Amygdala (tissue), 56 donors: ENCODE measurements at regions not wholly inside any gene's neighbourhood (a gene's known extent, or its start where the extent isn't known, plus 50 kb on each side); places are given as distances from the start of the nearest gene placed in this dataset.
"Not testable (repeated sequence)": the region's sequence is repeated elsewhere in the genome, so short reads cannot be mapped to it uniquely, and the experiment has no call there.

Source experiments
- DNase-seq, 56 donors: peaks; one replicate each; lab custom pipeline; 2025; lab: John Stamatoyannopoulos, UW

DNA sequence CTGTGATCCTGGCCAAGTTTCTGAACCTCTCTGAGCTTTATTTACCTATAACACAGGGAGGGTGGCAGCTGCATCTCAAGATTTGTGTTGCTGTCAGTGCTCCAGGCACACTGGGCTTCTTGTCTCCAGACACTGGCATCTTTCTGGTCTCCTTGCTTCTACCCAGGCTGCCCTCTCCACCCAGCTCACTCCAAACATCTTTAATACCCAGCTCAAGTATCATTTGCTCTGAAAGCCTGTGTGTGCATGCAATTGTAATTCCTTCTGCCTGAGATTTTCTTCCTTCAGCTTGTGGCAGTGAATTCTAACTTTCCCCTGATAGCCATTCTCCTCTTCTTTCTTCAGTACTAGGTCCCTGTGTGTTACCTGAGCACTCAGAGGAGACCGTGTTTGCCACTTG lies 50.7 kb upstream of the USP7 start:
- no peak for DNase-seq

DNA sequence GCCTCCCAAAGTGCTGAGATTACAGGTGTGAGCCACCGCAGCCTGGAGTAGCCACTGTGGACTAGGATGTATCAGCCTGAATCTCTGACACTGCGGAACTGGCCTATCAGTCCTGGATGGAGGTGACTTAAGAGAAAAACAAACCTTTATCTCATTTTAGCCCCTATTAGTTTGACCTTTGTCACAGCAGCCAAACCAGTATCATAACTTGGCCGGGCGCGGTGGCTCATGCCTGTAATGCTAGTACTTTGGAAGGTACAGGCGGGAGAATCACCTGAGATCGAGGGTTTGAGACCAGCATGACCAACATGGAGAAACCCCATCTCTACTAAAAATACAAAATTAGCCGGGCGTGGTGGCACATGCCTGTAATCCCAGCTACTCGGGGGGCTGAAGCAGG lies 51.8 kb upstream of the USP7 start:
- DNase-seq: no peak

- not testable (repeated sequence) for DNase-seq
Observed at GRCh38 chr16:9016005-9016404, 52.3 kb upstream of the USP7 start.

- peak in 23 of 56 donors; percentile 0 to 54 (median 13) for DNase-seq
Observed at GRCh38 chr16:9016824-9017223, 53.1 kb upstream of the USP7 start.

GRCh38 chr16:9027070-9027799 lies 63.5 kb upstream of the USP7 start:
- no peak for DNase-seq

DNA sequence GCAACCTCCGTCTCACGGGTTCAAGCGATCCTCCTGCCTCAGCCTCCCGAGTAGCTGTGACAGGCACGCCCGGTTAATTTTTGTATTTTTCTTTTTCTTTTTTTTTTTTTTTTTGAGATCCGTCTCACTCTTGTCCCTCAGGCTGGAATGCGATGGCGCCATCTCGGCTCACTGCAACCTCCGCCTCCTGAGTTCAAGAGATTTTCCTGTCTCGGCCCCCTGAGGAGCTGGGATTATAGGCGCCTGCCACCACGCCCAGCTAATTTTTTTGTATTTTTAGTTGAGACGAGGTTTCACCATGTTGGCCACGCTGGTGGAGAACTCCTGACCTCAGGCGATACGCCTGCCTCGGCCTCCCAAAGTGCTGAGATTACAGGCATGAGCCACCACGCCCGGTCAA lies 63.0 kb upstream of the HAPSTR1 start:
- DNase-seq: not testable (repeated sequence)

DNA sequence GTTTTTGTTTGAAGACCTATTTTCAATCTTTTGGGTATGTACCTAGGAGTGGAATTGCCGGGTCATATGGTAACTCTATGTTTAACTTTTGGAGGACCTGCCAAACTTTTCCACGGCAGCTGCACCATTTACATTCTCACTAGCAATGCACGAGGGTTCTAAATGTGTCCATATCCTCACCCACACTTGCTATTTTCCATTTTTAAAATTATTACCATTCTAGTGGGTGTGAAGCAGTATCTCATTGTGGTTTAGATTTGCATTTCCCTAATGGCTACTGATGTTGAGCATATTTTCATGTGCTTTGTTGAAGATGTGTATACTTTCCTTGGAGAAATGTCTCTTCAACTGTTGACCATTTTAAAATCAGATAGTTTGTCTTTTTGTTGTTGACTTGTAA lies 60.3 kb upstream of the HAPSTR1 start:
- DNase-seq: no peak

DNA sequence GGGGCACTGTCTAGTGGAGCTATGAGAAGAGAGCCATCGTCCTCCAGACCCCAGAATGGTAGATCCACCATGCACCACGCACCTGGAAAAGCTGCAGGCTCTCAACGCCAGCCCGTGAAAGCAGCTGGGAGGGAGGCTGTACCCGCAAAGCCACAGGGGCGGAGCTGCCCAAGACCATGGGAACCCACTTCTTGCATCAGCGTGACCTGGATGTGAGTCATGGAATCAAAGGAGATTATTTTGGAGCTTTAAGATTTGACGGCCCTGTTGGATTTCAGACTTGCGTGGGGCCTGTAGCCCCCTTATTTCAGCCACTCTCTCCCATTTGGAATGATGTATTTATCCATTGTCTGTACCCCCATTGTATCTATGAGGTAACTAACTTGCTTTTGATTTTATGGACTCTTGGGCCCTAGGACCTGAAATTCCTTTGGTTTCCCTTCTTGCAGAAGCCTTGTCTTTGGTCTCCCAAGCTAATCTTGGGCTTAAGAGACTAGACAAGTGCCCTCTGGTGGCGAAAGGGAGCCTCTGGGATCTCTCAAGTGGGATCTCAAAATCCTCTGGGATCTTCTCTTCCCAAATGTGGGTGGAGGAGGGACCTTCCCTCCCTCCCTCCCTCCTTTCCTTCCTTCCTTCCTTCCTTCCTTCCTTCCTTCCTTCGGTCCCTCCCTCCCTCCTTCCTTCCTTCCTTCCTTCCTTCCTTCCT lies 58.2 kb upstream of the HAPSTR1 start:
- DNase-seq: peak in 11 of 56 donors; percentile 1 to 41 (median 15)

GRCh38 chr16:9034056-9034455 lies 57.4 kb upstream of the HAPSTR1 start:
- no peak for DNase-seq

DNA sequence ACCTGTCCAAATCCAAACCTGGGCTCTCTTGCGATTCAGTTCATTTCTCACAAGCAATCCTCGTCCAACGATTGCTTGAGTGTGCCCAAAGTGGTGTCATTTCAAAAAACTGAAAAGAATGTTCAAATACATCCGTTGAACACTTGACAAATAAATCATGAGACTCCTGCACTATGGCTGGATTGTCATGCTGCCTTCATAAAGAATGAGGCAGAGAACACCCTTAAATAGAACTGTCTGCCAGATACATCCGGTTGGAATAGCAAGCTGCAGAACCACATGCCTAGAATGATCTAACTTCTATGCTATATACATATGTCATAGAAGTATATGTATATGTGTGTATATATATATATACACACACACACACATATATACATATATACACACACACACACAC lies 55.4 kb upstream of the HAPSTR1 start:
- no peak for DNase-seq

DNA sequence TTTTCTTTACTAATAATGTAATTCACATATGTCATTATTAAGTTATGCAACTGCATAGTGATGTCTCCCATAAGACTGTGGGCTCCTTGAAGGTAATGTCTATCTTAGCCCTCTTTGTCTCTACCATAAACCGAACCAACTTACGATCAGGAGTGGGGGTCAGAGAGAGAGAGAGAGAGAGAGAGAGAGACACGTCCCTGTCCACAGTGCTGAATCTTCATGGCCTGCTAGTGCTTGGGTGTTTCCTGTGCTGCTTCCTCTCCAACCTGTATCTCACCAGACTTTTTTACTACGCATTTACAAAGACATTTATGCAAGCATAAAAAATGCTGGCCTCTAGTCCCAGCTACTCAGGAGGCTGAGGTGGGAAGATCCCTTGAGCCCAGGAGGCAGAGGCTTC lies 52.2 kb upstream of the HAPSTR1 start:
- no peak for DNase-seq

- DNase-seq: no peak
Observed at GRCh38 chr16:9040800-9041412, 50.5 kb upstream of the HAPSTR1 start.
